ENCODE measurements at regions not wholly inside any gene's neighbourhood (a gene's known extent, or its start where the extent isn't known, plus 50 kb on each side); places are given as distances from the start of the nearest gene placed in this dataset.
"Not testable (repeated sequence)": the region's sequence is repeated elsewhere in the genome, so short reads cannot be mapped to it uniquely, and the experiment has no call there.

DNA sequence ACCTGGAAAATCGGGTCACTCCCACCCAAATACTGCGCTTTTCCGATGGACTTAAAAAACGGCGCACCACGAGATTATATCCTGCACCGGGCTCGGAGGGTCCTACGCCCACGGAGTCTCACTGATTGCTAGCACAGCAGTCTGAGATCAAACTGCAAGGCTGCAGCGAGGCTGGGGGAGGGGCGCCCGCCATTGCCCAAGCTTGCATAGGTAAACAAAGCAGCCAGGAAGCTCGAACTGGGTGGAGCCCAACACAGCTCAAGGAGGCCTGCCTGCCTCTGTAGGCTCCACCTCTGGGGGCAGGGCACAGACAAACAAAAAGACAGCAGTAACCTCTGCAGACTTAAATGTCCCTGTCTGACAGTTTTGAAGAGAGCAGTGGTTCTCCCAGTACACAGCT, 226.5 kb upstream of the RGMB start:
- TF ChIP-seq EZH2 (IDR thresholded peaks at IDR 0.05; ENCODE audit: insufficient read depth, poor library complexity, severe bottlenecking); EZH2phosphoT487 (IDR thresholded peaks at IDR 0.05; ENCODE audit: insufficient read depth, low read depth): not testable (repeated sequence)

All from GM23248 (cell line).